Posterior cingulate gyrus (tissue), 11 donors: ENCODE measurements at regions not wholly inside any gene's neighbourhood (a gene's known extent, or its start where the extent isn't known, plus 50 kb on each side); places are given as distances from the start of the nearest gene placed in this dataset.
A peak's percentile ranks its signal among the peaks of the same experiment; 100 is the strongest.
"Not testable (repeated sequence)": the region's sequence is repeated elsewhere in the genome, so short reads cannot be mapped to it uniquely, and the experiment has no call there.

Experiments used
- DNase-seq, 10 donors: peaks; one replicate each; pipeline versions ENCODE4 v3.0.0 to v3.0.0-alpha.2; 2020 to 2021; ENCODE audit warnings: mixed read lengths in 3 of 10
- intact Hi-C: fragments of 100-400 bp; cut with DNase I; formaldehyde crosslinking; loops from one replicate; pipeline ENCODE4 v1.15.1; 2023

DNA sequence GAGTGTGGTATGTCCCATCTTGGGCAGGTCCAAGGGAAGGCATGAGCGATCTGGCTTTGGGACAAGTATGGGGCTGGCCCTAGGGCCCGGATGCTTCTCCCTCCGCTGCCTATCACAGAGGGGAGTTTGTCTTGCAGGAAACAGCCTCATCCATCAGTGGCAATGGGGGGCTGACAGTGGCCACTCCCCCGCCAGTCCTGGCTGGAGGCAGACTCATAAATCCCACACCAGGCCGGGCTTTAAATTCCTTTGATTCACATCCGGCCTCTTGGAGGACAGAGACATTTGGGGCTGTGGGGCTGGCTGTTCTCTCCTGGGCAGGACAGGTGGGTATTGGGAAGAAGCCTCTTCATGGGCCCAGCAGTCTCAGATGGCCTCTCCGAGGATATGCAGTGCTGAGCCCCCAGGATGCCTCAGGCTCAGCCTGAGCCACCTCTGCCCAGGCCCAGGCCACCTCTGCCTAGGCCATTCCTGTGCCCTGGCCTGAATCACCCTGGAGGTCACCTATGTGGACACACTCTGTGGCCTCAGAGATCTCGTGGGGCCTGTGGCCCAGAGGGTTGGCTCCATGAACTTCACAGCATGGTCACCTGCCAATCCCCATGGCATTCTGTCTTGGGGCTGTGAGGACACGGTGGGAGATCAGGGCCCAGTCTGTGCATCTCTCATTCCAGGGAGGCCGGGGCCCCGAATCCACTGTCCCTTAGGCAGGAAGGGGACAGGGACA lies 84.2 kb upstream of the GOLGA6L4 start:
- intact Hi-C loops, result no loop called here
- DNase-seq, result peak in 2 of 10 donors; percentile 59 to 76

DNA sequence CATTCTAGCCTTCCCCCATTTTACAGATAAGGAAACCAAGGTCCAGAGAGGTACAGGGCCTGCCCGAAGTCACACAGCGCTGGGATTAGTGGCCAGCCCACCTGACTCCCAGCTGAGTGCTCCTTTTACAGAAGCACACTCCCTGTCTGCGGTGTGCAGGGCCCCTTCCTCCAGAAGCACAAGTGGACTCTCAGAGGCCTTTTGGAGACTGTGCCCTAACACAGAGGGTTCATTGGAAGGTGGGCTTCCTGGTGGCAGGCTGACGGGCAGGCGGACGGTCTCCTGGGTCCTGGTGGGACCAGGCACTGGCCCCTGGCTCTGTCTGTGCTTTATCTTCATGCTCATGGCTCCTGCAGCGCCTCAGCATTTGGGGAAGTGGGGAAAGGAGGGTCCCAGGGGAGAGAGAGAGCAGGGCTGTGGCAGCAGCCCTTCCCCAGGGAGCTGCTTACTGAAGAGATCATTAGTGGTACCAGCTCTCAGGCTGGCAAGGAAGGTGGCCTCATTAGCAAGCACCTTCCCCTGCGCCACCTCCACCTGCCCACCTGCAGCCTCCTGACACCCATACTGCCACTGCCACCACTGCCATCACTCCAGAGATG lies 83.1 kb upstream of the GOLGA6L4 start:
- intact Hi-C loops, result not testable (repeated sequence)
- DNase-seq, result peak in 2 of 10 donors; percentile 34 to 48

DNA sequence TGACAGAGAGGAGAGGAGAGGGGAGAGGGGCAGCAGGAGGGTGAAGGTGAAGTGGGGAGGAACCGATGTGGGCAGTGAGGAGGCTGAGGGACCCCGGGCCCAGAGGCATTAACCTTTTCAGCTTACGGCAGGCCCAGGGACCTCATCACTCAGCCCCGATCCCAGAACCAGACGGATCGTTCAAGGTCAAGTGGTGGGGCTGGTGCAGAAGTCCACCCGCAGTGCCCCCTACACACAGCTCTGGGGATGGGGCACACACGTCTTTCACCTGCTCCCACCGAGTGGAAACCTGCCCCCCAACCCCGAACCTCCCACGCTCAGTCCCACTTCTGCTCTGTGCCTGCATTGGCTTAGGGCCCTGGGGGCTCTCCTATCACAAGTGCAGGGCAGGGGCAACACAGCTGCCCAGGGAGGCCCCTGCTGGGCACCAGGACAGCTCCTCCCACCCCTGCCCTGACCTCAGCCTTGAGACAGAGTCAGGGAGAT lies 81.9 kb upstream of the GOLGA6L4 start:
- intact Hi-C loops, result not testable (repeated sequence)
- DNase-seq, result peak in 2 of 10 donors; percentile 30 to 72

DNA sequence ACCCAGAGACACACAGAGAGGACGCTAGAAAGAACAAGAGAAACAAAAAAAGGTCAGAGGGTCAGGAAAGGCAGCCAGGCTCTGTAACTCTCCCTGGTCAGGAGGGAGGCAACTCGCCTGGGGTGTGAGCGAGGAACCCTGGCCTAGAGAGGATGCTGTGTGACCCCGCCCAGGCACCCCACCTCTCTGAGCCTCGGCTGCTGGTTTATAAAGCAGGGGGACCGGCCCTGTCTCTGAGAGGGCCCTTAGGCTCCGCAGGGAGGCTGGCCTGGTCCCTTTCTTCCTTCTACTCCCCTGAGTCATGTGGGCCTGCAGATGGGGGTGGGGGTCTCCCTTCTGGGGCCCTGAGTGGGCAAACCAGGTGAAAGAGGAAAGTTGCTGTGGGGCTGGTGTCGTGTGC lies 81.3 kb upstream of the GOLGA6L4 start:
- intact Hi-C loops, result not testable (repeated sequence)
- peak in 1 of 10 donors; percentile 17 for DNase-seq

DNA sequence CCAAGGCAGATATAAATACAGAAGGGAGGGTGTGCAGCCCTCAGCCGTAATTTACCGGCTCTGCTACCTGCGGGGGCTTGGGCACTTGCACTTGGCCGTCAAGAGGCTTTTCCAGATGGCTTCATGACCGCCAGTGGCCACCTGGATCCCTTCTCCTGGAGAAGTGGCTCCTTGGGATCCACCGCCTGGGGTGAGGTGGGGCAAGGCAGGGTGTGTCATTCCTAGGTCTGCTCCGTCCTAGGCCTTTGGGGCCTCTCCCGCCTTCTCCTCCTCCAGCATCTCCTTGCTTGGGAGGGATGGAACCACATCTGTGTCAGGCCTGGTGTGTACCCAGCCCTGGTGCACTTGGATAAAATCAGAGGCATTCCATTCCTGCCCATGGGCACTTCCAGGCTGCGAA lies 80.8 kb upstream of the GOLGA6L4 start:
- peak in 1 of 10 donors; percentile 32 for DNase-seq
- intact Hi-C loops, result not testable (repeated sequence)

DNA sequence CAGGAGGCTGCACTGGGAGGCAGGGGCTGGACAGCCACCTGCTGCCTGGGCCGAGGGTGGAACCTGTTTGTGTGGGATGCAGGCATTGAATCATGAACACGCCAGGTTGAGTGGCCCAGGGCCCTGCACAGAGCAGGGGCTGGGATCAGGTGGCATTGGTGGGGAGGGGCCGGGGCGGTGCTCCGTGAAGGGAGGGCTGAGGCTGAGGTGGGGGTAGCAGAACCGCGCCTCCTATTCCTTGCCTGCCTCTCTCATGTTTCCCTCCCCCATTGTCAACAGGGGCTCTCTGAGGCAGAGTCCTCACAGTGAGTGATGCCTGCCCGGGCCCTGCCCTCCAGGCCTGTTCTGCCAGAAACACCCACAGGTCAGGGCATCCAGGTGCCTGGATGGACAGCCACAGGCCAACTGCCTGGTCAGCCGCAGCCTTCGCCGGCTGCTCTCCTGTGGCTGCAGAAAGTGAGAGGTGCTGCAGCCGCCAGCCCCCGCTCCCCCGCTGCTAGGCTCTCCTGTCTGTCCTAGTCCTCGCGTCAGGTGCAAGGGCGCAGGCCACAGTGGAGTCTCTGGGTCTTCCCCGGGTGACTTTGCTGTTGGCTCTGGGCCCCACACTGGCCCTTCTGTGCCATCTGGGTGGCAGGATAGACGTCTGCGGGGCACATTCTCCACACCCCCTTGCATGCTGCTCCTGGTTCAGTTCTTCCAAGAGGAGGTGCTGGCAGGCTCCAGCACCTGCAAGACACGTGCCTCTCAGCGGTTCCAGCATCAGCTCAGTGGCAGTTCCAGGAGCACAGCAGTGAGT lies 79.6 kb upstream of the GOLGA6L4 start:
- DNase-seq, result peak in 2 of 10 donors; percentile 60 to 86
- intact Hi-C loops, result not testable (repeated sequence)

DNA sequence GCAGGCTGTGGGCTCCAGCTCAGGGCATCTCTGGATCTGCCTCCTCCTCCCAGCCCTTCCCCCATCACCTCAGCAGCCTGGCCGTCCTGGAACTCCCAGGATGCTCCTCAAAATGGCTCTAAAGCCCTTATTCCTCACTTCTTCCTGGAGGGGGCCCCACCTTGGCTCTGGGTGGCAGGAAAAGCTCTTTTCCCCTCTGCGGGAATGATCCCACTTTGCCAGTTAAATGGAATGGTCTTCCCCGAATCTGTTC lies 79.1 kb upstream of the GOLGA6L4 start:
- intact Hi-C loops, DNase-seq: not testable (repeated sequence)

DNA sequence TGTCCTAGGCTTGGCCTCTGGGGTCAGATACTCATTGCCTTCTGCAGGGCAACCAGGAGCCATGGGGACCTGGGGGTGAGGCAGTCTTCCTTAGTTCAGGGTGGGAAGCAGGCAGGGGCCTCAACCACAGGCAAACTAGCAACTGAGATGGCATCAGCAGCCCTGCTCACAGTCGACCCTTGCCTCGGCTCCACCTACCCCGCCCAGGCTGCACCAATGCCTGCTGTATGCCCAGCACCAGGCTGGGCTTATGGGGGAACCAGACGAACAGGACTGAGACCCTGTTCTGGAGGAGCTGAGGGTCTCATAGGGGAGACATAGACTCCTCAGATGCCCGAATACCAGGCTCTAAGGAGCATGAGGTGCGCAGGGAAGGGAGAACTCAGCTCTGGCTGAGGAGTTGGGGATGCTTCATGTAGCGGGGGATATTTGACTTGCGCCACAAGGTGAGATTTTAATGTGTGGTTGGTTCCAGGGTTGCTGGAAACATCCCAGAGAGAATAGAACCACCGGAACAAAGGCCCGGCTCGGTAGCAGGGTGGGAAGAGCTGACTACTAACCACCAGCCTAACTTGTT lies 78.4 kb upstream of the GOLGA6L4 start:
- peak in 2 of 10 donors; percentile 45 to 53 for DNase-seq
- intact Hi-C loops, result not testable (repeated sequence)

DNA sequence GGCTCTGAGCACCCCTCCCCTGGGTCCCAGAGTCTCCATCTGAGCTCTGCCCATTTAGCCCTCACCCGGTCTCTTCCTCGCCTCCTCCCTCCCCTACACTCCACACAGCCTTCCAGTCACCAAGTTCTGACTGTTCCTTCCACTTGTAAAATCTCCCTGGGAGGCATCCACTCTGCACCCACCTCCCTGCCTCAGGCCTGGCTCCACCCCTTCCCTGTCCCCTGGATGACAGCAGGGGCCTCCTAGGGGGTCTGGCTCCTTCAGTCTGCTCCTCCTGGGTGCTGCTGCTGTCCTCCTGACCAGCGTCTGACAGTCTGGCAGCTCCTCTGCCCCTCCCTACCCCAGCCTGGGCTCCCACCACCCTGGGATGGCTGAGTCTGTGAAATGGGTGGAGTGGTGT lies 77.7 kb upstream of the GOLGA6L4 start:
- intact Hi-C loops, result not testable (repeated sequence)
- peak in 1 of 10 donors; percentile 46 for DNase-seq

DNA sequence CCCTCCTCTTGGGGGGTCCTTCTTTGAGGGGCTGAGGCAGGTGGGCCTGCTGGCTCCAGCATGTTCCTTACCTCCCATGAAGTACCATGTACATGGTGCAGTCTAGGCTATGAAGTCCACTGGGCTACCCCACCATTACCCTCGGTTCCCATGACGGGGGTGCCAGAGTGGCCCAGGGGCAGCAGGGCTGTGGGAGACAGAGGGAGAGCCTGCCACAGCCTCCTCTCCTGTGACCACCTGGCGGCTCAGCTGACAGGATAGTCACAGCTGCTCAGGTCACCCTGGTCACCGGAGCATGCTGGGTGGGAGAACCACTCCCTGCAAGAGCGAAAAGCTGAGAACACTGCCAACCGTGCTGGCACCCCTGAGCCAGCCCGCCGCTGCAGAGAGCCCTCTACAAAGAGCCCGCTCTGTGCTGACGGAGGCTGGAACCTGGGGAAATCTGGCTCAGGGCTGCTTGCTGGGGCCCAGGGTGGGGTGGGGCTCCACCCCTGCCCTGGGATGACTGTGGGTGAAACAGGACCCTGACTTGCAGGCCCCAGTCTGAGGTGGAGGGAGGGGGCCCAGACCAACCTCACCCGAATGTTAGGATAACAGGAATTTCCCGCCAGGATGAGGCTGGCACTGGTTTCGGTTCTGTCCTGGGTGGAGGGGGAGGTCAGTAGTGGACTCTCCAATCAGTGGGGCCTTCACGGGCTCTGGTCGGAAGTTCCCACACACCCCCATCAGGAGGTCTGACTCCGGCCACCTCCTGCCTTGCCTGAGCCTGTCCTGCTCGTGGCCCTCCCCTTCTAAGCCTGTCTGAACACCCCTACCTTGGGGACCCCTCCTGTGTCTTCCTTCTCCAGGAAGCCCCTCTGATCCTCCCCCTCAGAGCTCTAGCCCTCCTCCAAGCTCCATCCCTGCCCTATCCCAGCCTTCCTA lies 76.0 kb upstream of the GOLGA6L4 start:
- peak in 3 of 10 donors; percentile 36 to 67 (median 50) for DNase-seq
- intact Hi-C loops, result not testable (repeated sequence)

DNA sequence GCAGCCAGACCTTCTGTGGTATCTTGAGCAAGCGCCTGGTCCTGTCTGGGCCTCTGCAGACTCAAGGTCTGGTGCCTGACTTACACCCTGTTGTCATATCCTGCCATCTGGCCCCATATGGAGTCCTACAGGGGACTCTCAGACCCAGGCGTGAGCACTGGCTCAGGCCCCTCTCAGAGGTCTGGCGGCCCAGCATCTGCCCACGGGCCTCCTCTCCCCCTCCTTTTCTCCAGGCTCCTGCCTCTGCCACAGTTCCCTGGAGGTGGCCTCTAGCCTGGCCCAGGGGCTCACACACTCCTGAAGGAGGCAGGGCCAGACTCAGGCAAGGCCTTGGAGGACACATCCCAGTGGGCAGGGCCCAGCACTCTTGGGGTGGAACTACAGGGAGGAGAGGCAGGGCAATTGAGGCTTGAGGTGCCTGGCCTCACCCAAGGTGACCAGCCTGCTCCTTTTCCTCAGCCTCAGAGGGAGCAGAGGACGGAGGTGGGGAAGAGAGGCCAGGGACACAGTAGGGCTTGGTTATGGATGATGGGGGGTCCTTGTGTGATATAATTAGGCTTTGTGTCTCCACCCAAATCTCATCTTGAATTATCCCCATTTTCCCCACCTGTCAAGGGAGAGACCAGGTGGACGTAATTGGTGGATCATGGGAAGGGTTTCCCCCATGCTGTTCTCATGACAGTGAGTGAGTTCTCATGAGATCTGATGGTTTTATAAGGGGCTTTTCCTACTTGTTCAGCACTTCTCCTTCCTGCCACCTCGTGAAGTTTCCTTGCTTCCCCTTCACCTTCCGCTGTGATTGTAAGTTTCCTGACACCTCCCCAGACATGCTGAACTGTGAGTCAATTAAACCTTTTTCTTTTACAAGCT lies 70.9 kb upstream of the GOLGA6L4 start:
- DNase-seq, result peak in 3 of 10 donors; percentile 47 to 54 (median 49)
- intact Hi-C loops, result not testable (repeated sequence)

DNA sequence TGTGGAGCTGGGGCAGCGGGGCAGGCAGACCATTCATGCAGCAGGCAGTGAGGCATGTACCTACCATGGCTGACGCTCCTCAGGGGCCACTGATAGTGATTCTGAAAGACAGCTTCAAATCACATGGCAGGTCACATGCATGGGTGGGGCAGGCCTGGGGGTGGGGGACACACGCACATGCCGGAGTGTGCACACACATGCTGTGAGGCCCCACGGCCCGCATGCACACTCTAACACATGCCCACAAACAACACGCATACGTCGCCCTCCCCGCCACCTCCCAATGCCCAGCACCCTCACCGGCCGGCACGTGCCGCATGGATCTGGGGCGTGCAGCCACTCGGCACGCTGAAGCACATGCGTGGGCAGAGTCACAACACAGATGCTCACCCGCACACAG lies 65.5 kb upstream of the GOLGA6L4 start:
- DNase-seq, intact Hi-C loops: not testable (repeated sequence)

DNA sequence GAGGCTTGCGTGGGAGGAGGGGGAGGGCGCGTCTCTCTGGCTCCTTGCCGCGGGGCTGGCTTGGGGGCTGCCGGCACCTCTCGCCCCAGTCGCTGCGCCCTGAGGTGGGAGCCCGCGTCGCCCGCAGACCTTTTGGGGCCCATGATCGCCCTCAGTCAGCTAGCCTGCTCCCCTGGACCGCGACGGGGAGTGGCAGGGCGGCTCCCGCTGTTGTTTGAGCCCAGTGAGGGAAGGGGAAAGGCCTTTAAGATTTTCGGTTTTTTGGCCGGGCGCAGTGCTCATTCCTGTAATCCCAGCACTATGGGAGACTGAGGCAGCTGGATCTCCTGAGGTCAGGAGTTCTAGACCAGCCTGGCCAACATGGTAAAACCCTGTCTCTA lies 62.4 kb upstream of the GOLGA6L4 start:
- DNase-seq, result peak in 4 of 10 donors; percentile 16 to 72 (median 26)
- intact Hi-C loops, result not testable (repeated sequence)
